Choroid plexus epithelial cell (primary cell): ENCODE measurements at regions not wholly inside any gene's neighbourhood (a gene's known extent, or its start where the extent isn't known, plus 50 kb on each side); places are given as distances from the start of the nearest gene placed in this dataset.
A peak's percentile ranks its signal among the peaks of the same experiment; 100 is the strongest.
"Not testable (repeated sequence)": the region's sequence is repeated elsewhere in the genome, so short reads cannot be mapped to it uniquely, and the experiment has no call there.

Experiments
- DNase-seq: peaks from one replicate; pipeline ENCODE4 v3.0.0-alpha.2; 2010; ENCODE audit warnings: low read depth
- H3K4me3 ChIP-seq: 2 replicates; pipeline ENCODE4 v1.5.1; 2011; ENCODE audit warnings: low read depth, mild to moderate bottlenecking, control low read depth, low read length, moderate library complexity
- TF ChIP-seq, protein P1 (sequence below): conservative IDR thresholded peaks from 2 replicates; pipeline ENCODE4 v1.5.1; 2011; ENCODE audit warnings: low read depth, mild to moderate bottlenecking, control low read depth, inconsistent platforms, low read length, moderate library complexity

DNA sequence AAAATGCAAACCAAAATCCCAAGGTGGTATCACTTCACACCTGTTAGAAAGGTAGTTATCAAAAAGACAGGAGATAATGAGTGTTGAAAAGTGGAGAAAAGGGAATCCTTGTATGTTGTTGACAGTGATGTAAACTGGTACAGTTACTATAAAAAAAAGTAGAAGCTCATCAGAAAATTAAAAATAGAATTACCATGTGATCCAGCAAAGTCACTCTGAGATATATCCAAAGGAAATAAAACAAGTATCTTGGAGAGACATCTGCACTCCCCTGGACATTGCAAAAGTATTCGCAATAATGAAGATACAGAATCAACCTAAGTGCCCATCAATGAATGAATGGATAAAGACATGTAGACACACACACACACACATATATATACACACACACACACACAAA lies 208.3 kb upstream of the PIEZO2 start:
- TF ChIP-seq, protein P1, sequence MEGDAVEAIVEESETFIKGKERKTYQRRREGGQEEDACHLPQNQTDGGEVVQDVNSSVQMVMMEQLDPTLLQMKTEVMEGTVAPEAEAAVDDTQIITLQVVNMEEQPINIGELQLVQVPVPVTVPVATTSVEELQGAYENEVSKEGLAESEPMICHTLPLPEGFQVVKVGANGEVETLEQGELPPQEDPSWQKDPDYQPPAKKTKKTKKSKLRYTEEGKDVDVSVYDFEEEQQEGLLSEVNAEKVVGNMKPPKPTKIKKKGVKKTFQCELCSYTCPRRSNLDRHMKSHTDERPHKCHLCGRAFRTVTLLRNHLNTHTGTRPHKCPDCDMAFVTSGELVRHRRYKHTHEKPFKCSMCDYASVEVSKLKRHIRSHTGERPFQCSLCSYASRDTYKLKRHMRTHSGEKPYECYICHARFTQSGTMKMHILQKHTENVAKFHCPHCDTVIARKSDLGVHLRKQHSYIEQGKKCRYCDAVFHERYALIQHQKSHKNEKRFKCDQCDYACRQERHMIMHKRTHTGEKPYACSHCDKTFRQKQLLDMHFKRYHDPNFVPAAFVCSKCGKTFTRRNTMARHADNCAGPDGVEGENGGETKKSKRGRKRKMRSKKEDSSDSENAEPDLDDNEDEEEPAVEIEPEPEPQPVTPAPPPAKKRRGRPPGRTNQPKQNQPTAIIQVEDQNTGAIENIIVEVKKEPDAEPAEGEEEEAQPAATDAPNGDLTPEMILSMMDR, result no peak
- no peak for DNase-seq

DNA sequence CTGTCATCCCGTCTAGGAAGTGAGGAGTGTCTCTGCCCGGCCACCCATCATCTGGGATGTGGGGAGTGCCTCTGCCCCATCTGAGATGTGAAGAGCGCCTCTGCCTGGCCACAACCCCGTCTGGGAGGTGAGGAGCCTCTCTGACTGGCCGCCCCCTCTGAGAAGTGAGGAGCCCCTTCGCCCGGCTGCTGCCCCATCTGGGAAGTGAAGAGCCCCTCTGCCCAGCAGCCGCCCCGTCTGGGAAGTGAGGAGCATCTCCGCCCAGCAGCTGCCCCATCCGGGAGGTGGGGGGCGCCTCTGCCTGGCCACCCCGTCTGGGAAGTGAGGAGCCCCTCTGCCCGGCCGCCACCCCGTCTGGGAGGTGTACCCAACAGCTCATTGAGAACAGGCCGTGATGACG lies 195.2 kb upstream of the PIEZO2 start:
- H3K4me3 ChIP-seq, DNase-seq: not testable (repeated sequence)

More for the DNA sequence above, 208.3 kb upstream of the PIEZO2 start:
- no peak overlapping the region for H3K4me3 ChIP-seq

DNA sequence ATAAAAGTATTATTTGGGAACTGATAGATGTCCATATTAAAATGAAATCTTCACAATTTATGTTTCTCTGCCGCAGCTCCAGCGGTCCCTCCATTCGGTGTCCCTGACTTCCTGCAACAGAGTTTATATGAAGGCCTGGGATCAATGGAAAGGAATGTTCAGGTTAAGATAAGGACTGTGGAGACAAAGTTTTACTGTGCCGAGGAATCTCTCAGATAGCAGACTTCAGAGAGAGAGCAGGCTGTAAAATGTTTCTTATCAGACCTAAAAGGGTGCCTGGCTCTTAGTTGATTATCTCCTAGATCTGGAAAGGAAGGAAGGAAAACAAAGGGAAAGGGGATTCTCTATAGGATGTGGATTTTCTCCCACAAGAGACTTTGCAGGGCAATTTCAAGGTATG lies 193.7 kb upstream of the PIEZO2 start:
- DNase-seq, result no peak
- TF ChIP-seq, protein P1, result no peak
- H3K4me3 ChIP-seq, result no peak overlapping the region

DNA sequence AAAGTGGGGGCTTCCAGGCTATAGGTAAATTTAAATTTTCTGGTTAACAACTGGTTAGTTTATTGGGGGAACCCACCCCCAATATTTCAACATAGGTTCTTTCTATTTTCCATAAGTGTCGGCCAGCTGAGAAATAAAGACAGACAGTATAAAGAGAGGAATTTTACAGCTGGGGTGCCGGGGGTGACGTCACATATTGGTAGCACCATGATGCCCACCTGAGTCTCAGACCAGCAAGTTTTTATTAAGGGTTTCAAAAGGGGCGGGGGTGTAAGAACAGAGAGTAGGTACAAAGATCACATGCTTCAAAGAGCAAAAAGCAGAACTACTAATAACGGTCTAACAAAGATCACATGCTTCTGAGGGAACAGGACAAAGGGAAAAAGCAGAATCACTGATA lies 192.7 kb upstream of the PIEZO2 start:
- not testable (repeated sequence) for H3K4me3 ChIP-seq, DNase-seq

DNA sequence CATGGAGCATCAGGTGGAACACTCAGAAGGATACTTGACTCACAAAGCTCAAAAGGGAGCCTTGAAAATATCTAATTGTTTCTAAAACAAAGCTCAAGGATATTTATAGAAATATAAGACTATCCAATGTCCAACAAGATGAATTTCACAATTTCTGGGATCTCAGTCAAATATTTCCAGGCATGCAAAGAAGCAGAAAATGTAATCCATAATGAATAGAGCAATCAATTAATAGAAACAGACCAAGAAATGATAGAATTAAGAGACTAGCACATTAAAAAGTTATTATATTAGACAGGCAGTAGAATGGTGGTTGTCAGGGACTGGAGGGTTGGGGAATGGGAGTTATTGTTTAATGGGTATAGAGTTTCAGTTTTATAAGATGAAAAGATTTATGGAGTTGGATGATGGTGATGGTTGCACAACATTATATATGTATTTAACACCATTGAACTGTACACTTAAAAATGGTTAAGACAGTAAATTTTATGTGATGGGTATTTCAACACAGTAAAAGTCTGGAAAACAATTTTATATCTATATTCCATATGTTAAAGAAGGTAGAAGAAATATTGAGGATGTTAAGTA lies 189.9 kb upstream of the PIEZO2 start:
- H3K4me3 ChIP-seq, result no peak overlapping the region
- no peak for DNase-seq
- TF ChIP-seq, protein P1, result no peak

DNA sequence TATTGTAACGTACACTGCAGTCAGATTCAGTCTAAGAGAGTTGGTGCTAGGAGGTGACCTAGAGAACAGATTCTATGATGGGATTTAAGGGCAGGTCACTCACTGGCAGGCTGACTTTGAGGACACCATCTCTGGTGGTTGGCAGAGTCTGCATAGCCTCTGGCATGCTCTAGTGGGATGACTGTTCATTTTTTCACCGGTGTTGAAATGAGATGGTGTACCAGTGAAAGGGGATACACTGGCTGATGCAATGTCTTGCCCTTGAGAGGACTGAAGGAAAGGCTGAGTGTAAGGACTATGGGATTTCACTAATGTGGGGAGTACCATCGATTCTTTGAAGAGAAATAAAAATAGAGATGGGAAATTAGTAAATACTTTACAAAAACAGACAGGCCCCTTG lies 186.9 kb upstream of the PIEZO2 start:
- DNase-seq, result peak; percentile 35
- no peak overlapping the region for H3K4me3 ChIP-seq
- TF ChIP-seq, protein P1, result no peak

DNA sequence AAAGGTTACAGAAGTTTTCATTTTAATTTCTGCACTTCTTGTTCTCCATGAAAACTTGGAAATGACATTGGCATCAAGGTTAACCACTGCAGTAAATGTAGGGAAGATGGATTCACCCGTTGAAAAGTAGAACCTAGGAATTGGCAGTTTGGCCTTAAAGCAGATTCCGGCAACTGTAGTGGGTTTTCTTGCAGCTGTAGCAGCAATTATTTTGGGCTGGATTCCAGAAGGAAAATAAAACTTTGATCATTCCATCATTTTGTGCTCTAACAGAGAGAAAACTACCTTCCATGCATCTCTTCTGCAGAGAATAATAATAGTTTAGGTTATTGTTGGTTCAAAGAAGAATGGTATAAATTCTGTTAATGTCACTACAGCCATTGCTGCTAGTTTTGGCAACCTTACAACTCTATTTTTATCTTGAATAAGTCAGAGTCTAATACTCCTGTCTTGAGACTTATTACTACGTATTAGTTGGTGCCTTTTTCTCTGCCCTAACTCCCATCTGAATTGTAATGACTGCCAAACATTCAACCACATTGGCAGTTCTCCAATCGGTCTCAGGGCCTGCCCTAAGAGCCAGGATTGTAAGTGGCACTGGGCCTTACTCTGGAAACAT lies 178.1 kb upstream of the PIEZO2 start:
- no peak overlapping the region for H3K4me3 ChIP-seq
- peak; percentile 33 for DNase-seq
- TF ChIP-seq, protein P1, result no peak

DNA sequence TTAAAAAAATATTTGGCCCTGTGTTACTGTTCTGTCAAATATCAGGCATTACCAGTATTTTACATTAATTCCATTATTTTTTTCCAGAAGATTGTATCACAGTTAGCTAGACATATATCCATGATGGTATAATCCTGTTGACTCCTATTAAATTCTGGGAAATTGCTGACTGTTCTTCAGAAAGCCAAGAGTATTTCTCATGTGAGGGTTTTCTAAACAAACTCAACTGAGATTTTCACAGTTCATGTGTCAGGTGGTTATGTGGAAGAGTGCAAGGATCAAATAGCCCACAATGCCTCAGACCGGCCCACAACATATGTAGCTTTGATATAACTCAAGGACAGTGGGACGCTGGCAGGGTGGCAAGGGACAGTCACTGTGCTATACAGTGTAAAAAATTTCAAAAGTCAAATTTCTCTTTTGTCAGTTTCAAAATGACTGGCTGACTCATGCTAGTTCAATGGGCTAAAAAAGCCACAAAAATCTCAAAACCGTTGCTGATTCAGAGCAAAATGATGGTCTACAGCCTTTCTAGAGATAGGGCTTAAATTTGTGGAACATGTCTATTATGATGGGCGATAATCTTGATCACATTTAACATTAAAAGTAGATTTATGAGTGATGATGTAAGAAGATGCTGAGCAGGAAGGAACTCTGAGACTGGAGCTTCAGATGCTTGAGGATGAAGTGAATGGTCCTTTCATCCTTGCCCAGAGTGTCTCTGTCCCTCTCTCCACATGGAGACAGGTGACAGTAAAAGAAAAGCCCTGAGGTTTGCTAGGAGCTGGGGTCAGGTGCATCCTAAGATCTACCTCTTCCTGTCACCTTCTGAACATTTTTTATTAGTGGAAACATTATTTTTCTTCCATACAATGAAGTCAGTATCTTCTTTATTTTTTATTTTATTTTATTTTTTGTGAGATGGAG lies 175.8 kb upstream of the PIEZO2 start:
- no peak overlapping the region for H3K4me3 ChIP-seq
- TF ChIP-seq, protein P1, result no peak

More for the DNA sequence above, 175.8 kb upstream of the PIEZO2 start:
- peak; percentile 90 for DNase-seq
